ENCODE measurements at regions not wholly inside any gene's neighbourhood (a gene's known extent, or its start where the extent isn't known, plus 50 kb on each side); places are given as distances from the start of the nearest gene placed in this dataset.

GRCh38 chr2:155203178-155203577 lies 504.7 kb downstream of the KCNJ3 start:
- TF ChIP-seq CTCF (IDR thresholded peaks at IDR 0.05) (no peak), POLR2A (IDR thresholded peaks at IDR 0.05) (no peak)

Data from testis (tissue), 2 donors.